ENCODE measurements at regions not wholly inside any gene's neighbourhood (a gene's known extent, or its start where the extent isn't known, plus 50 kb on each side); places are given as distances from the start of the nearest gene placed in this dataset.

GRCh38 chr6:96735332-96735731 lies 101.9 kb downstream of the GPR63 start:
- 94% methylated on average over 3 of the region's 3 CpGs; no CpG with 5 or more reads in 1 of the 2 experiments for WGBS, 2 experiments (ENCODE audit: extremely low coverage in 1 of 2, insufficient coverage in 1 of 2, insufficient read length in 1 of 2, insufficient replicate concordance in 2 of 2, low coverage in 1 of 2, low lambda C conversion rate in 2 of 2, missing lambda C conversion rate in 1 of 2)
- Histone ChIP-seq H3K56ac (replicated peaks; ENCODE audit: insufficient read length, low read depth, low read length) (no peak overlapping the region), H2BK5ac (ENCODE audit: low read depth, low read length) (no peak overlapping the region), H3K27me3 (replicated peaks in 1 of 4; ENCODE audit: control insufficient read depth in 3 of 4, extremely low read depth in 1 of 4, insufficient read depth in 3 of 4, low read length in 3 of 4) (no peaks in the 10 kb centered on the region), H3K18ac (ENCODE audit: extremely low read depth, low read length) (no peak overlapping the region), H3K4me2 (ENCODE audit: insufficient read depth in 1 of 2, low read depth in 2 of 2, low read length in 2 of 2) (no peak overlapping the region), H2BK120ac (replicated peaks; ENCODE audit: low read depth, low read length) (no peak overlapping the region), H4K91ac (replicated peaks; ENCODE audit: insufficient read length, low read length) (no peak overlapping the region), H4K5ac (ENCODE audit: insufficient read length, low read depth, low read length) (no peak overlapping the region), H3K79me2 (ENCODE audit: control insufficient read depth in 1 of 2, insufficient read depth in 2 of 2, low read length in 2 of 2) (no peaks in the 10 kb centered on the region), H3K27ac (ENCODE audit: low read depth, low read length) (no peak overlapping the region), H4K8ac (ENCODE audit: extremely low read depth, insufficient read depth, low read length) (no peak overlapping the region), H2AK5ac (ENCODE audit: low read depth, low read length) (no peak overlapping the region), H3K79me1 (ENCODE audit: low read depth, low read length) (no peaks in the 10 kb centered on the region), H3K23me2 (ENCODE audit: low read depth, low read length) (no peaks in the 10 kb centered on the region), H3K4me1 (replicated peaks in 1 of 4; ENCODE audit: control insufficient read depth in 3 of 4, insufficient read depth in 4 of 4, low read length in 3 of 4) (no peaks in the 10 kb centered on the region), H2BK20ac (ENCODE audit: low read length) (no peak overlapping the region), H3K23ac (ENCODE audit: insufficient read length) (no peak overlapping the region), H3K4ac (replicated peaks; ENCODE audit: insufficient read length, low read depth, low read length) (no peak overlapping the region), H4K20me1 (replicated peaks in 1 of 2; ENCODE audit: control insufficient read depth in 1 of 2, insufficient read depth in 2 of 2, low read length in 2 of 2) (no peaks in the 10 kb centered on the region), H3K4me3 (ENCODE audit: extremely low read depth in 1 of 4, insufficient read depth in 2 of 4, low read depth in 3 of 4, low read length in 4 of 4) (no peak overlapping the region), H2BK12ac (ENCODE audit: low read depth, low read length) (no peak overlapping the region), H3K9ac (replicated peaks in 1 of 4; ENCODE audit: extremely low read depth in 1 of 4, low read depth in 3 of 4, low read length in 3 of 4) (no peak overlapping the region), H3K36me3 (ENCODE audit: control insufficient read depth in 2 of 4, insufficient read depth in 4 of 4, low read length in 3 of 4) (no peaks in the 10 kb centered on the region), H3K14ac (ENCODE audit: insufficient read length) (no peak overlapping the region), H3K9me3 (ENCODE audit: insufficient read depth in 2 of 2, low read depth in 1 of 2, low read length in 1 of 2) (no peaks in the 10 kb centered on the region), H2AFZ (ENCODE audit: low read length) (no peak overlapping the region), H2BK15ac (ENCODE audit: low read length) (no peak overlapping the region)
- FAIRE-seq (no peak), DNase-seq (ENCODE audit: low read depth in 1 of 2, low spot score in 2 of 2) (no peak)
- CTCF ChIA-PET (ENCODE audit: partially characterized antibody) = no interaction called here
- POLR2A ChIA-PET (ENCODE audit: partially characterized antibody) = no interaction called here
- no peak for TF ChIP-seq CBX8 (IDR thresholded peaks at IDR 0.05; ENCODE audit: borderline replicate concordance, low read depth, low read length)
- TF ChIP-seq KDM4A (IDR thresholded peaks at IDR 0.05; ENCODE audit: low read depth, low read length, severe bottlenecking) = no peak
- no peak for TF ChIP-seq POU5F1 (IDR thresholded peaks at IDR 0.05; ENCODE audit: low read depth, low read length)
- no peak for TF ChIP-seq RNF2 (IDR thresholded peaks at IDR 0.05; ENCODE audit: borderline replicate concordance, low read depth, low read length, missing control alignments, poor library complexity, severe bottlenecking)
- no peak for TF ChIP-seq YY1 (IDR thresholded peaks at IDR 0.05; ENCODE audit: low read depth, low read length)
